Stimulated activated naive CD4-positive, alpha-beta T cell (primary cell): ENCODE measurements at regions not wholly inside any gene's neighbourhood (a gene's known extent, or its start where the extent isn't known, plus 50 kb on each side); places are given as distances from the start of the nearest gene placed in this dataset.
"Not testable (repeated sequence)": the region's sequence is repeated elsewhere in the genome, so short reads cannot be mapped to it uniquely, and the experiment has no call there.

Source experiments
- DNase-seq, 6 experiments: peaks; one replicate each; lab custom pipeline; 2025; lab: John Stamatoyannopoulos, UW

- DNase-seq, result no peak
Measured at GRCh38 chr12:114616081-114616480, 67.9 kb downstream of the TBX3 start.

- DNase-seq, result no peak
Measured at GRCh38 chr12:114614040-114614439, 69.9 kb downstream of the TBX3 start.

GRCh38 chr12:114612062-114612461, 71.9 kb downstream of the TBX3 start:
- DNase-seq, result no peak

- no peak for DNase-seq
Measured at GRCh38 chr12:114611145-114612018, 72.6 kb downstream of the TBX3 start.

GRCh38 chr12:114608509-114608908, 75.5 kb downstream of the TBX3 start:
- DNase-seq, result no peak

GRCh38 chr12:114605918-114606317, 78.1 kb downstream of the TBX3 start:
- DNase-seq, result no peak

GRCh38 chr12:114604606-114605005, 79.4 kb downstream of the TBX3 start:
- DNase-seq, result no peak

GRCh38 chr12:114600584-114600983, 83.4 kb downstream of the TBX3 start:
- not testable (repeated sequence) for DNase-seq

- DNase-seq, result no peak
Measured at GRCh38 chr12:114598111-114598510, 85.9 kb downstream of the TBX3 start.

- no peak for DNase-seq
Measured at GRCh38 chr12:114592946-114593345, 91.0 kb downstream of the TBX3 start.

GRCh38 chr12:114588061-114588460, 95.9 kb downstream of the TBX3 start:
- DNase-seq, result no peak

- DNase-seq, result no peak
Measured at GRCh38 chr12:114580306-114580705, 103.7 kb downstream of the TBX3 start.

- no peak for DNase-seq
Measured at GRCh38 chr12:114579389-114579788, 104.6 kb downstream of the TBX3 start.

- DNase-seq, result no peak
Measured at GRCh38 chr12:114562654-114563053, 121.3 kb downstream of the TBX3 start.

GRCh38 chr12:114555451-114555850, 128.5 kb downstream of the TBX3 start:
- DNase-seq, result no peak

- DNase-seq, result no peak
Measured at GRCh38 chr12:114547636-114548035, 136.3 kb downstream of the TBX3 start.

- DNase-seq, result no peak
Measured at GRCh38 chr12:114530417-114530816, 124.5 kb upstream of the TBX5 start.

- no peak for DNase-seq
Measured at GRCh38 chr12:114529966-114530365, 124.0 kb upstream of the TBX5 start.

GRCh38 chr12:114528766-114529165, 122.8 kb upstream of the TBX5 start:
- DNase-seq, result no peak

- not testable (repeated sequence) for DNase-seq
Measured at GRCh38 chr12:114521160-114521559, 115.2 kb upstream of the TBX5 start.

- no peak for DNase-seq
Measured at GRCh38 chr12:114512351-114512750, 106.4 kb upstream of the TBX5 start.

GRCh38 chr12:114508529-114509129, 102.7 kb upstream of the TBX5 start:
- DNase-seq, result peak; percentile 2 to 60 (median 28)

- DNase-seq, result no peak
Measured at GRCh38 chr12:114506651-114507050, 100.7 kb upstream of the TBX5 start.

GRCh38 chr12:114504311-114504710, 98.4 kb upstream of the TBX5 start:
- DNase-seq, result no peak
